ENCODE measurements at regions not wholly inside any gene's neighbourhood (a gene's known extent, or its start where the extent isn't known, plus 50 kb on each side); places are given as distances from the start of the nearest gene placed in this dataset.

DNA sequence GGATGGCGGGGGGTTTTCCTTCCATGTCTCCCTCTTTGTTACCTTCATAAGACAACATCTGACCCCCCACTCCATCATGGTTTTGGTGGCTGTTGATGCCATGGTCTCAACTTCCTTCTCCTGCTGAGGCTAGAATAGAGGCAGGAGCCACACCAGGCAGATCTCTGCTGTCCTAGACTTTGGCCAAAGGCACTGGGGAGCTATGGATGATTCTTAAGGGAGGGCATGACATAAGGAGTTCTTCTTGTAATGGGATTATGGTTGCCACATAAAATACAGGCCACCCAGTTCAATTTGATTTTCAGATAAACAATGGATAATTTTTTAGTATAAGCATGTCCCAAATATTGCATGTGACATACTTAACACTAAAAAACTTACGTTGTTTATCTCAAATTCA, 52.2 kb upstream of the IER5L start:
- H3K27me3 ChIP-seq (replicated peaks) = no peaks in the 10 kb centered on the region
- in situ Hi-C loops (cut with HindIII; ENCODE audit: low pct_ligation_motif_present, low sequenced_read_pairs) = no loop called here
- H3K27ac ChIP-seq = no peak overlapping the region

More for the DNA sequence above, 52.2 kb upstream of the IER5L start:
- DNase-seq = no peak
- no peaks in the 10 kb centered on the region for H3K36me3 ChIP-seq (replicated peaks)
- TF ChIP-seq, protein P1, sequence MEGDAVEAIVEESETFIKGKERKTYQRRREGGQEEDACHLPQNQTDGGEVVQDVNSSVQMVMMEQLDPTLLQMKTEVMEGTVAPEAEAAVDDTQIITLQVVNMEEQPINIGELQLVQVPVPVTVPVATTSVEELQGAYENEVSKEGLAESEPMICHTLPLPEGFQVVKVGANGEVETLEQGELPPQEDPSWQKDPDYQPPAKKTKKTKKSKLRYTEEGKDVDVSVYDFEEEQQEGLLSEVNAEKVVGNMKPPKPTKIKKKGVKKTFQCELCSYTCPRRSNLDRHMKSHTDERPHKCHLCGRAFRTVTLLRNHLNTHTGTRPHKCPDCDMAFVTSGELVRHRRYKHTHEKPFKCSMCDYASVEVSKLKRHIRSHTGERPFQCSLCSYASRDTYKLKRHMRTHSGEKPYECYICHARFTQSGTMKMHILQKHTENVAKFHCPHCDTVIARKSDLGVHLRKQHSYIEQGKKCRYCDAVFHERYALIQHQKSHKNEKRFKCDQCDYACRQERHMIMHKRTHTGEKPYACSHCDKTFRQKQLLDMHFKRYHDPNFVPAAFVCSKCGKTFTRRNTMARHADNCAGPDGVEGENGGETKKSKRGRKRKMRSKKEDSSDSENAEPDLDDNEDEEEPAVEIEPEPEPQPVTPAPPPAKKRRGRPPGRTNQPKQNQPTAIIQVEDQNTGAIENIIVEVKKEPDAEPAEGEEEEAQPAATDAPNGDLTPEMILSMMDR (IDR thresholded peaks at IDR 0.05; ENCODE audit: low read depth, low read length, missing control alignments) = no peak
- H3K4me3 ChIP-seq (ENCODE audit: low read depth, low read length) = no peak overlapping the region

Measured in brain microvascular endothelial cell (primary cell).